ENCODE measurements at regions not wholly inside any gene's neighbourhood (a gene's known extent, or its start where the extent isn't known, plus 50 kb on each side); places are given as distances from the start of the nearest gene placed in this dataset.
A peak's percentile ranks its signal among the peaks of the same experiment; 100 is the strongest.

DNA sequence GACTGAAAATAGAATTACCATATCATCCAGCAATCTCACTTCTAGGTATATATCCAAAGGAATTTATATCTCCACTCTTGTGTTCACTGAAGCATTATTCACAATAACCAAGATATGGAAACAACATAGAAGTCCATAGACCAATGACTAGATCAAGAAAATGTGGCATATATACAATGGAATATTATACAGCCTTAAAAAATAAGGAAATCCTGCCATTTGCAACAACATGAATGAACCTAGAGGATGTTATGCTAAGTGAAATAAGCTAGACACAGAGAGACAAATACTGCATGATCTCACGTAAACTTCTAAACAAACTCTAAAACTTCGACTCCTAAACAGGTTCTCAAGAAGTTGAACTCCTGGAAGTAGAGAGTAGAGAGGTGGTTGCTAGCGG lies 254.5 kb downstream of the SKIDA1 start:
- Histone ChIP-seq H3K23ac (ENCODE audit: low read length in 2 of 2) (no peak overlapping the region), H3K9me3 (ENCODE audit: control insufficient read depth, low read length) (no peaks in the 10 kb centered on the region), H2BK12ac (ENCODE audit: low read length in 2 of 2) (no peak overlapping the region), H4K8ac (ENCODE audit: low read length) (no peak overlapping the region), H2BK15ac (ENCODE audit: low read depth, poor library complexity, severe bottlenecking) (no peak overlapping the region), H3K27me3 (ENCODE audit: control insufficient read depth in 1 of 2, insufficient read depth in 1 of 2, low read length in 2 of 2) (no peaks in the 10 kb centered on the region), H3K4me2 (ENCODE audit: low read length, poor library complexity, severe bottlenecking) (no peak overlapping the region), H3K18ac (ENCODE audit: low read depth in 1 of 2, low read length in 2 of 2) (no peak overlapping the region), H2BK120ac (ENCODE audit: low read depth, low read length) (no peak overlapping the region), H3K79me1 (replicated peaks; ENCODE audit: low read length, poor library complexity, severe bottlenecking) (no peaks in the 10 kb centered on the region), H2BK5ac (ENCODE audit: low read depth, low read length, poor library complexity, severe bottlenecking) (no peak overlapping the region), H3K4me1 (ENCODE audit: control insufficient read depth, insufficient read depth, low read depth, low read length) (peaks cover 2% of the 10 kb centered on the region), H3K36me3 (ENCODE audit: control insufficient read depth in 1 of 2, insufficient read depth in 2 of 2, low read depth in 1 of 2, low read length in 2 of 2) (no peaks in the 10 kb centered on the region), H3K4me3 (ENCODE audit: insufficient read depth in 1 of 2, low read depth in 1 of 2, low read length in 2 of 2) (no peak overlapping the region), H3K14ac (ENCODE audit: low read length in 2 of 2) (no peak overlapping the region), H4K91ac (ENCODE audit: low read length) (no peak overlapping the region), H2AK5ac (ENCODE audit: low read length, severe bottlenecking) (no peak overlapping the region), H3K4ac (ENCODE audit: low read depth in 1 of 2, low read length in 2 of 2) (no peak overlapping the region), H3K9ac (ENCODE audit: low read length) (no peak overlapping the region), H3K27ac (ENCODE audit: low read length, poor library complexity, severe bottlenecking) (no peak overlapping the region), H2AFZ (ENCODE audit: low read depth, low read length) (no peak overlapping the region)
- WGBS = 100% methylated on average over 2 of the region's 3 CpGs
- DNase-seq = no peak

DNA sequence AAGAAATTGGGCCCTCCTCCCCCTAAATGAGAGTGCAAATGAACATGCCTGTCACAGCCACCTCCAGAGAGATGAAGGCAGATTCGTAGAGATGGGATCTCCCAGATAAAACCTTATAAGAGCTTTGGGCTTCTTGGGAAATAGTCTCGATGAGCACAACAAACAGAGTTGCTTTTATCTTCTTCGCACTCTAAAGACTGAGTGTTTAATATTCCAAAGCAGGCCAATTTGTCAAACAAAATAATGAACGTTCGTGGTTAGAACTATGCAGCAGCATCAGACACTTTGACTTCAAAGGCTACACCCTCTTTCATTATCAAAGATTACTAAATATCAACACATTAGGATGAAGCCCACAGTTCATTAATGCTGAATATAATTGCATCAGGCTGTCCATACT lies 256.2 kb downstream of the SKIDA1 start:
- DNase-seq = no peak
- Histone ChIP-seq H2BK120ac (ENCODE audit: low read depth, low read length) (no peak overlapping the region), H3K27ac (ENCODE audit: low read length, poor library complexity, severe bottlenecking) (no peak overlapping the region), H2AK5ac (ENCODE audit: low read length, severe bottlenecking) (no peak overlapping the region), H2BK12ac (ENCODE audit: low read length in 2 of 2) (no peak overlapping the region), H3K79me1 (replicated peaks; ENCODE audit: low read length, poor library complexity, severe bottlenecking) (no peaks in the 10 kb centered on the region), H3K4me1 (ENCODE audit: control insufficient read depth, insufficient read depth, low read depth, low read length) (peaks cover 2% of the 10 kb centered on the region), H2BK5ac (ENCODE audit: low read depth, low read length, poor library complexity, severe bottlenecking) (no peak overlapping the region), H3K4me2 (ENCODE audit: low read length, poor library complexity, severe bottlenecking) (no peak overlapping the region), H4K91ac (ENCODE audit: low read length) (no peak overlapping the region), H3K36me3 (ENCODE audit: control insufficient read depth in 1 of 2, insufficient read depth in 2 of 2, low read depth in 1 of 2, low read length in 2 of 2) (no peaks in the 10 kb centered on the region), H3K4me3 (ENCODE audit: insufficient read depth in 1 of 2, low read depth in 1 of 2, low read length in 2 of 2) (no peak overlapping the region), H3K23ac (ENCODE audit: low read length in 2 of 2) (no peak overlapping the region), H2BK15ac (ENCODE audit: low read depth, poor library complexity, severe bottlenecking) (peak overlapping the region; percentile 46), H3K14ac (ENCODE audit: low read length in 2 of 2) (no peak overlapping the region), H3K4ac (ENCODE audit: low read depth in 1 of 2, low read length in 2 of 2) (no peak overlapping the region), H3K9ac (ENCODE audit: low read length) (no peak overlapping the region), H3K27me3 (ENCODE audit: control insufficient read depth in 1 of 2, insufficient read depth in 1 of 2, low read length in 2 of 2) (no peaks in the 10 kb centered on the region), H3K9me3 (ENCODE audit: control insufficient read depth, low read length) (no peaks in the 10 kb centered on the region), H4K8ac (ENCODE audit: low read length) (no peak overlapping the region), H3K18ac (ENCODE audit: low read depth in 1 of 2, low read length in 2 of 2) (no peak overlapping the region), H2AFZ (ENCODE audit: low read depth, low read length) (no peak overlapping the region)
- 92% methylated on average over 5 of the region's 5 CpGs for WGBS

DNA sequence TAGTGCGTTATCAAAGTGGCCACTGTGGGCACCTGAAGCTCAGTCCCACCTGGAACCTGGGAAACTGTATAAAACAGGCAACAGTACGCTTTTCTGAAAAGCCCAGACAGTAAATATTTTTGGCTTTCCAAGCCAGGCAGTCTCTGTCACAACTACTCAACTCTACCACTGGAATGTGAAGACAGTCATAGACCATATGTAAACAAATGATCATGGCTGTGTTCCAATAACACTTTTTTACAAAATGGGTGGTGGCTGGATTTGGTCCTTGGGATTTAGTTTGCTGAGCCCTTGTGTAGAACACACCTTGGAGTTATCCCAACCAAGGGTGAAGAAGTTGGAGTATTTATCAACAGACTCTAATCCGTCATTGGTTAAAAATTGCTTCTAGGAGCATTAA lies 259.9 kb downstream of the SKIDA1 start:
- Histone ChIP-seq H3K4me2 (ENCODE audit: low read length, poor library complexity, severe bottlenecking) (no peak overlapping the region), H3K9me3 (ENCODE audit: control insufficient read depth, low read length) (no peaks in the 10 kb centered on the region), H3K9ac (ENCODE audit: low read length) (no peak overlapping the region), H3K27me3 (ENCODE audit: control insufficient read depth in 1 of 2, insufficient read depth in 1 of 2, low read length in 2 of 2) (no peaks in the 10 kb centered on the region), H4K91ac (ENCODE audit: low read length) (no peak overlapping the region), H3K18ac (ENCODE audit: low read depth in 1 of 2, low read length in 2 of 2) (no peak overlapping the region), H2AFZ (ENCODE audit: low read depth, low read length) (no peak overlapping the region), H3K27ac (ENCODE audit: low read length, poor library complexity, severe bottlenecking) (no peak overlapping the region), H4K8ac (ENCODE audit: low read length) (no peak overlapping the region), H3K79me1 (replicated peaks; ENCODE audit: low read length, poor library complexity, severe bottlenecking) (no peaks in the 10 kb centered on the region), H2AK5ac (ENCODE audit: low read length, severe bottlenecking) (no peak overlapping the region), H3K4me1 (ENCODE audit: control insufficient read depth, insufficient read depth, low read depth, low read length) (no peaks in the 10 kb centered on the region), H3K14ac (ENCODE audit: low read length in 2 of 2) (no peak overlapping the region), H2BK120ac (ENCODE audit: low read depth, low read length) (no peak overlapping the region), H3K4me3 (ENCODE audit: insufficient read depth in 1 of 2, low read depth in 1 of 2, low read length in 2 of 2) (no peak overlapping the region), H3K4ac (ENCODE audit: low read depth in 1 of 2, low read length in 2 of 2) (no peak overlapping the region), H3K23ac (ENCODE audit: low read length in 2 of 2) (no peak overlapping the region), H2BK15ac (ENCODE audit: low read depth, poor library complexity, severe bottlenecking) (no peak overlapping the region), H3K36me3 (ENCODE audit: control insufficient read depth in 1 of 2, insufficient read depth in 2 of 2, low read depth in 1 of 2, low read length in 2 of 2) (no peaks in the 10 kb centered on the region), H2BK5ac (ENCODE audit: low read depth, low read length, poor library complexity, severe bottlenecking) (no peak overlapping the region), H2BK12ac (ENCODE audit: low read length in 2 of 2) (no peak overlapping the region)
- peak; percentile 80 for DNase-seq
- WGBS = 75% methylated on average over 3 of the region's 3 CpGs

DNA sequence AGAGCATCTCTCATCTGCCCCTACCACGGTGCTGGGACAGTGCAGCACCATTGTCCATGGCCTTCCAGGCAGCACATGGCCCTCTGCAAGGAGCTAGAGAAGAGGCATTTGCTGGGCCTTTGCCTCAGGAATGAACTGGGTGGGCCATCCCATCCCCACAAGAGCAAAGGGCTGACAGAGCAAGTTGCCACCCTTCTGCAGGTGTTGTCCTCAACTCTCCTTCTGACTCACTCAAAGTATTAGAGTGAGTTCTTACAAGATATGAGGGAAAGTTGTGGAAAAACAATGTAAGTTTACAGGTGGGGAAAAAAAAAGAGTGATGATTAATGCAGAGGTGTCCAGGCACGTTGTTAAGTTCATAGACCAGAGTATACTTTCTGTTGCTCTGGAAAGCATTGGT lies 261.2 kb downstream of the SKIDA1 start:
- no peak overlapping the region for H2BK120ac ChIP-seq (ENCODE audit: low read depth, low read length)
- no peak overlapping the region for H2BK5ac ChIP-seq (ENCODE audit: low read depth, low read length, poor library complexity, severe bottlenecking)
- no peaks in the 10 kb centered on the region for H3K4me1 ChIP-seq (ENCODE audit: control insufficient read depth, insufficient read depth, low read depth, low read length)
- H3K23ac ChIP-seq (ENCODE audit: low read length in 2 of 2) = no peak overlapping the region
- peak overlapping the region in 1 of 2 experiments; percentile 3 for H3K14ac ChIP-seq (ENCODE audit: low read length in 2 of 2)
- H2BK12ac ChIP-seq (ENCODE audit: low read length in 2 of 2) = no peak overlapping the region
- no peak overlapping the region for H3K4ac ChIP-seq (ENCODE audit: low read depth in 1 of 2, low read length in 2 of 2)
- 100% methylated on average over 1 of the region's 2 CpGs for WGBS
- H4K8ac ChIP-seq (ENCODE audit: low read length) = peak overlapping the region; percentile 30
- H4K91ac ChIP-seq (ENCODE audit: low read length) = no peak overlapping the region
- no peak overlapping the region for H3K9ac ChIP-seq (ENCODE audit: low read length)
- H2BK15ac ChIP-seq (ENCODE audit: low read depth, poor library complexity, severe bottlenecking) = no peak overlapping the region
- no peak overlapping the region for H2AFZ ChIP-seq (ENCODE audit: low read depth, low read length)
- H3K9me3 ChIP-seq (ENCODE audit: control insufficient read depth, low read length) = no peaks in the 10 kb centered on the region
- no peak overlapping the region for H3K27ac ChIP-seq (ENCODE audit: low read length, poor library complexity, severe bottlenecking)
- no peak overlapping the region for H3K4me2 ChIP-seq (ENCODE audit: low read length, poor library complexity, severe bottlenecking)
- H2AK5ac ChIP-seq (ENCODE audit: low read length, severe bottlenecking) = no peak overlapping the region
- no peak overlapping the region for H3K4me3 ChIP-seq (ENCODE audit: insufficient read depth in 1 of 2, low read depth in 1 of 2, low read length in 2 of 2)
- H3K18ac ChIP-seq (ENCODE audit: low read depth in 1 of 2, low read length in 2 of 2) = no peak overlapping the region
- H3K27me3 ChIP-seq (ENCODE audit: control insufficient read depth in 1 of 2, insufficient read depth in 1 of 2, low read length in 2 of 2) = no peaks in the 10 kb centered on the region
- no peaks in the 10 kb centered on the region for H3K79me1 ChIP-seq (replicated peaks; ENCODE audit: low read length, poor library complexity, severe bottlenecking)
- no peak for DNase-seq
- no peaks in the 10 kb centered on the region for H3K36me3 ChIP-seq (ENCODE audit: control insufficient read depth in 1 of 2, insufficient read depth in 2 of 2, low read depth in 1 of 2, low read length in 2 of 2)
